SK-N-SH (cell line): ENCODE measurements at regions not wholly inside any gene's neighbourhood (a gene's known extent, or its start where the extent isn't known, plus 50 kb on each side); places are given as distances from the start of the nearest gene placed in this dataset.
"Not testable (repeated sequence)": the region's sequence is repeated elsewhere in the genome, so short reads cannot be mapped to it uniquely, and the experiment has no call there.

ENCODE experiments used
- CTCF ChIA-PET: fragments of 300-600, 350-600 bp; formaldehyde crosslinking; extraction: SDS; loops from one replicate; lab custom pipeline; 2021; lab: Yijun Ruan, JAX
- POLR2A ChIA-PET: fragments of 350-600 bp; sonication (Branson Sonifier 250); formaldehyde crosslinking; extraction: SDS; loops from one replicate; lab custom pipeline; 2020; ENCODE audit warnings: antibody characterized with exemption, inconsistent platforms; lab: Yijun Ruan, JAX
- DNase-seq: peaks from one replicate; pipeline ENCODE4 v3.0.0; 2012
- H2AFZ ChIP-seq: fragments of 200-600 bp; sonication (generic); 2 replicates; pipeline ENCODE4 v1.8.1; 2016; ENCODE audit warnings: antibody characterized with exemption, mild to moderate bottlenecking, low read depth
- H3F3A ChIP-seq: fragments of 200-600 bp; sonication (generic); replicated peaks from 2 replicates; pipeline ENCODE3; 2016; ENCODE audit warnings: antibody characterized with exemption, mild to moderate bottlenecking; ENCODE audit not compliant: insufficient read depth
- H3K27ac ChIP-seq, 2 experiments: fragments of 200-500 bp in 1 of 2; fragments of 200-600 bp in 1 of 2; sonication (Bioruptor generic) in 1 of 2; sonication (generic), shearing (Covaris generic) in 1 of 2; 2 replicates each; pipeline versions ENCODE4 v1.5.1 to v1.6.1; 2014 to 2016; ENCODE audit warnings: low read depth in 2 of 2, inconsistent platforms in 1 of 2, low read length in 1 of 2, mild to moderate bottlenecking in 1 of 2, mixed read lengths in 1 of 2
- H3K27me3 ChIP-seq: fragments of 200-600 bp; sonication (generic), shearing (Covaris generic); 2 replicates; pipeline ENCODE4 v1.6.1; 2016; ENCODE audit warnings: mixed run types; ENCODE audit not compliant: insufficient read depth
- H3K36me3 ChIP-seq, 2 experiments: fragments of 200-500 bp in 1 of 2; fragments of 200-600 bp in 1 of 2; sonication (Bioruptor generic) in 1 of 2; sonication (generic) in 1 of 2; replicated peaks in 1 of 2; 2 replicates each; pipeline versions ENCODE3 to v1.5.1; 2014 to 2016; ENCODE audit warnings: low read length in 1 of 2, mild to moderate bottlenecking in 1 of 2; ENCODE audit not compliant: insufficient read depth in 2 of 2, control insufficient read depth in 1 of 2
- H3K4me1 ChIP-seq, 2 experiments: fragments of 200-500 bp in 1 of 2; fragments of 200-600 bp in 1 of 2; sonication (Bioruptor generic) in 1 of 2; sonication (generic), shearing (Covaris generic) in 1 of 2; 2 replicates each; pipeline versions ENCODE4 v1.5.1 to v1.6.1; 2014 to 2016; ENCODE audit warnings: low read depth in 1 of 2, low read length in 1 of 2, mixed run types in 1 of 2; ENCODE audit not compliant: insufficient read depth in 2 of 2, control insufficient read depth in 1 of 2
- H3K4me2 ChIP-seq: fragments of 200-600 bp; sonication (generic), shearing (Covaris generic); 2 replicates; pipeline ENCODE4 v1.6.1; 2017; ENCODE audit warnings: mixed run types
- H3K4me3 ChIP-seq, 2 experiments: fragments of 200-500 bp in 1 of 2; fragments of 200-600 bp in 1 of 2; sonication (Bioruptor generic) in 1 of 2; sonication (generic), shearing (Covaris generic) in 1 of 2; 2 replicates each; pipeline versions ENCODE4 v1.5.1 to v1.8.1; 2014 to 2016; ENCODE audit warnings: low read depth in 2 of 2, inconsistent platforms in 1 of 2, low read length in 1 of 2, mild to moderate bottlenecking in 1 of 2, mixed read lengths in 1 of 2, moderate library complexity in 1 of 2
- H3K79me2 ChIP-seq: fragments of 200-600 bp; sonication (generic); 2 replicates; pipeline ENCODE4 v1.8.1; 2017; ENCODE audit warnings: mild to moderate bottlenecking; ENCODE audit not compliant: insufficient read depth
- H3K9ac ChIP-seq: fragments of 200-600 bp; sonication (generic); 2 replicates; pipeline ENCODE4 v1.6.1; 2017; ENCODE audit warnings: mixed run types
- H3K9me2 ChIP-seq: fragments of 200-600 bp; sonication (generic); 2 replicates; pipeline ENCODE4 v1.6.1; 2017; ENCODE audit warnings: mixed run types
- H3K9me3 ChIP-seq: fragments of 200-600 bp; sonication (generic); 2 replicates; pipeline ENCODE4 v1.6.1; 2017; ENCODE audit warnings: mixed run types, mild to moderate bottlenecking, moderate library complexity
- H4K20me1 ChIP-seq: fragments of 200-600 bp; sonication (generic); 2 replicates; pipeline ENCODE4 v1.6.1; 2017; ENCODE audit warnings: mild to moderate bottlenecking, mixed run types; ENCODE audit not compliant: insufficient read depth
- CHD2 ChIP-seq: fragments of 150-350 bp; IDR thresholded peaks from 2 replicates; pipeline ENCODE4 v1.6.1; 2018; ENCODE audit warnings: low read length; ENCODE audit not compliant: partially characterized antibody
- EP300 ChIP-seq, 2 experiments: IDR thresholded peaks; 2 replicates each; pipeline versions ENCODE4 v1.4.0 to v1.6.1; 2012; ENCODE audit warnings: borderline replicate concordance in 1 of 2, low read depth in 1 of 2, low read length in 1 of 2
- FOXJ3 ChIP-seq: sonication (generic); formaldehyde crosslinking; IDR thresholded peaks from 2 replicates; pipeline ENCODE4 v1.5.1; 2020; ENCODE audit warnings: mild to moderate bottlenecking, missing genetic modification reagents
- FOXM1 ChIP-seq: IDR thresholded peaks from 2 replicates; pipeline ENCODE4 v1.4.0; 2012; ENCODE audit warnings: low read depth, mild to moderate bottlenecking
- GATA2 ChIP-seq: sonication (generic); formaldehyde crosslinking; IDR thresholded peaks from 2 replicates; pipeline ENCODE4 v1.5.0; 2020; ENCODE audit warnings: mild to moderate bottlenecking, missing genetic modification reagents
- JUND ChIP-seq: IDR thresholded peaks from 2 replicates; pipeline ENCODE4 v1.4.0; 2012
- MEF2A ChIP-seq: IDR thresholded peaks from 2 replicates; pipeline ENCODE4 v1.4.0; 2012; ENCODE audit warnings: low read depth, borderline replicate concordance
- NRF1 ChIP-seq: IDR thresholded peaks from 2 replicates; pipeline ENCODE4 v1.6.1; 2012; ENCODE audit warnings: low read depth, mild to moderate bottlenecking, low read length
- POLR2AphosphoS5 ChIP-seq: IDR thresholded peaks from 2 replicates; pipeline ENCODE4 v1.6.1; 2012; ENCODE audit warnings: low read depth, low read length
- RFX5 ChIP-seq: IDR thresholded peaks from 2 replicates; pipeline ENCODE4 v1.6.1; 2012; ENCODE audit warnings: mild to moderate bottlenecking, improper control_type of control experiment, low read length
- RXRA ChIP-seq: IDR thresholded peaks from 2 replicates; pipeline ENCODE4 v1.4.0; 2012; ENCODE audit warnings: low read depth, mild to moderate bottlenecking, borderline replicate concordance
- SMC3 ChIP-seq: IDR thresholded peaks from 2 replicates; pipeline ENCODE4 v1.6.1; 2012; ENCODE audit warnings: low read depth, low read length, improper control_type of control experiment
- TAF1 ChIP-seq: IDR thresholded peaks from 2 replicates; pipeline ENCODE4 v1.6.1; 2012; ENCODE audit warnings: low read depth, mild to moderate bottlenecking, low read length, moderate library complexity, borderline replicate concordance
- TCF12 ChIP-seq: IDR thresholded peaks from 2 replicates; pipeline ENCODE4 v1.4.0; 2012
- USF2 ChIP-seq: fragments of 150-350 bp; IDR thresholded peaks from 2 replicates; pipeline ENCODE4 v1.6.1; 2017; ENCODE audit warnings: antibody characterized with exemption, low read length, low read depth, borderline replicate concordance
- ZBTB33 ChIP-seq: IDR thresholded peaks from 2 replicates; pipeline ENCODE4 v1.4.0; 2012; ENCODE audit warnings: low read depth, borderline replicate concordance
- WGBS: methylation state at CpG from one replicate; pipeline ENCODE4 v1.1.6; 2017; ENCODE audit warnings: low lambda C conversion rate; 5-methylcytosine and 5-hydroxymethylcytosine counted together

GRCh38 chr11:110356762-110357671 lies 60.6 kb upstream of the RDX start (continued):
- TF ChIP-seq ZBTB33 (no peak), RXRA (0 out of 2 replicates have a peak, but pooled peaks have one; percentile 26), MEF2A (no peak), POLR2AphosphoS5 (no peak), CHD2 (no peak), USF2 (no peak), GATA2 (CRISPR knock-in tag) (0 out of 2 replicates have a peak, but pooled peaks have one; percentile 24), SMC3 (no peak), TCF12 (peak; percentile 60), JUND (peak; percentile 55), FOXJ3 (no peak), FOXM1 (no peak)

GRCh38 chr11:110358336-110358735 lies 61.9 kb upstream of the RDX start:
- Histone ChIP-seq H3K27ac (no peak overlapping the region; a peak in 1 of 4 replicates), H3K9me2 (no peaks in the 10 kb centered on the region), H3F3A (peaks cover 15% of the 10 kb centered on the region), H3K79me2 (no peaks in the 10 kb centered on the region), H3K4me1 (peaks cover 0 to 10% of the 10 kb centered on the region in 2 experiments; a peak in 1 of 4 replicates), H4K20me1 (no peaks in the 10 kb centered on the region), H3K36me3 (no peaks in the 10 kb centered on the region), H3K27me3 (no peaks in the 10 kb centered on the region), H3K4me3 (no peak overlapping the region), H3K9me3 (no peaks in the 10 kb centered on the region), H3K9ac (no peak overlapping the region), H3K4me2 (no peak overlapping the region), H2AFZ (no peak overlapping the region)
- CTCF ChIA-PET: interaction anchor here (1.0 to 1.2 kb wide), 2 partner anchors 19 to 157 kb away, joined by 3 read pairs; no protein-coding TSS in a partner anchor
- no peak for TF ChIP-seq RFX5
- no peak for TF ChIP-seq NRF1
- no peak for TF ChIP-seq TAF1
- no peak for TF ChIP-seq EP300 (IDR thresholded peaks at IDR 0.05; ENCODE audit: borderline replicate concordance in 1 of 2, low read depth in 1 of 2, low read length in 1 of 2)
- TF ChIP-seq MEF2A: no peak
- POLR2A ChIA-PET: no interaction called here
- WGBS: 96% methylated on average over 3 of the region's 3 CpGs
- no peak for DNase-seq

DNA sequence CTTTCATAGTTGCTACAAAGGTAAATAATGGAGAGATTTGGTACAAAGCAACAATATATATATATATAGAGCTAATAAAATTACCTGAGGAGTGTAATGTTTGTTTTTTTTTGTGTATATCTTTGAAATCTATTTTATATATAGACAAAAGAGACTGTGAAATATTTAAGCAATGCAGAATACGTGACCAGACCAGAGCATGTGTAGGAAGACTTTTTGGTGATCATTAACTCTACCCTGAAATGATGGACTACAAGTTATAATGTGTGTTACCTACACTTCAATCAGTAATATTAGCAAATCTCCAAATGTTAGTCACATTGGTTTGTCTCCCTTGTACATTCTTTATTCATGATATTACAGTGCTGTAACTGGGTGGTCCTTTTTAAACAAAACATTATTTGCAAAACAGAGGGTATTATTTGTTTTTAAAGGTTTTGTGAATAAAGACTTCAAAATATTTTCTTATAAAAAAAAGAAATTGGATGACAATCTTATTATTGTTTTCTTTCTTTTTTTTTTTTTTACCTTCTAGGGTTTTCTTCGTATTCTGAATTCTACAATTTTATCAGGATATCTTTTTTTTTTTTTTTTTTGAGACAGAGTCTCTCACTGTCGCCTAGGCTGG lies 64.5 kb upstream of the RDX start:
- H3K4me3 ChIP-seq, H3K27ac ChIP-seq, CTCF ChIA-PET, H3K9ac ChIP-seq, POLR2A ChIA-PET, H3K36me3 ChIP-seq, H3K9me2 ChIP-seq, H3K79me2 ChIP-seq, H3K4me2 ChIP-seq, DNase-seq, H3K4me1 ChIP-seq, H4K20me1 ChIP-seq, H2AFZ ChIP-seq, H3K9me3 ChIP-seq, H3K27me3 ChIP-seq: not testable (repeated sequence)
- WGBS: 81% methylated on average over 3 of the region's 3 CpGs
- H3F3A ChIP-seq: peaks cover 15% of the 10 kb centered on the region
